Hepatocyte (in vitro differentiated cells): ENCODE measurements at regions not wholly inside any gene's neighbourhood (a gene's known extent, or its start where the extent isn't known, plus 50 kb on each side); places are given as distances from the start of the nearest gene placed in this dataset.

Source experiments
- CTCF ChIP-seq: fragments of 200-600 bp; sonication (generic); IDR thresholded peaks from 2 replicates; pipeline ENCODE4 v1.5.1; 2016; ENCODE audit warnings: antibody characterized with exemption, mild to moderate bottlenecking; ENCODE audit not compliant: poor library complexity
- EZH2 ChIP-seq: fragments of 200-600 bp; sonication (generic); IDR thresholded peaks from 2 replicates; pipeline ENCODE4 v1.6.1; 2016; ENCODE audit warnings: antibody characterized with exemption, mild to moderate bottlenecking, borderline replicate concordance

- no peak for TF ChIP-seq CTCF
- no peak for TF ChIP-seq EZH2
Measured at GRCh38 chr10:93222876-93223275, 149.2 kb downstream of the CYP26A1 start.
